Caki2 (cell line): ENCODE measurements at regions not wholly inside any gene's neighbourhood (a gene's known extent, or its start where the extent isn't known, plus 50 kb on each side); places are given as distances from the start of the nearest gene placed in this dataset.

Source experiments
- DNase-seq: peaks from one replicate; pipeline ENCODE4 v3.0.0-alpha.2; 2015; ENCODE audit warnings: low read depth
- in situ Hi-C: cut with HindIII; loops from 2 replicates; pipeline ENCODE4 v1.10.0; 2016; ENCODE audit warnings: low sequenced_read_pairs, low pct_unique_long_range_greater_than_20kb, mixed read lengths

- in situ Hi-C loops = no loop called here
Measured at GRCh38 chr5:3317051-3317795, 278.4 kb upstream of the IRX1 start.

GRCh38 chr5:3313569-3313968 is 282.1 kb upstream of the IRX1 start:
- no peak for DNase-seq
- in situ Hi-C loops = no loop called here

More at GRCh38 chr5:3317051-3317795, 278.4 kb upstream of the IRX1 start:
- DNase-seq = no peak

GRCh38 chr5:3312299-3312698 is 283.3 kb upstream of the IRX1 start:
- in situ Hi-C loops = no loop called here
- no peak for DNase-seq

- no peak for DNase-seq
- in situ Hi-C loops = no loop called here
Measured at GRCh38 chr5:3311433-3311832, 284.2 kb upstream of the IRX1 start.

DNA sequence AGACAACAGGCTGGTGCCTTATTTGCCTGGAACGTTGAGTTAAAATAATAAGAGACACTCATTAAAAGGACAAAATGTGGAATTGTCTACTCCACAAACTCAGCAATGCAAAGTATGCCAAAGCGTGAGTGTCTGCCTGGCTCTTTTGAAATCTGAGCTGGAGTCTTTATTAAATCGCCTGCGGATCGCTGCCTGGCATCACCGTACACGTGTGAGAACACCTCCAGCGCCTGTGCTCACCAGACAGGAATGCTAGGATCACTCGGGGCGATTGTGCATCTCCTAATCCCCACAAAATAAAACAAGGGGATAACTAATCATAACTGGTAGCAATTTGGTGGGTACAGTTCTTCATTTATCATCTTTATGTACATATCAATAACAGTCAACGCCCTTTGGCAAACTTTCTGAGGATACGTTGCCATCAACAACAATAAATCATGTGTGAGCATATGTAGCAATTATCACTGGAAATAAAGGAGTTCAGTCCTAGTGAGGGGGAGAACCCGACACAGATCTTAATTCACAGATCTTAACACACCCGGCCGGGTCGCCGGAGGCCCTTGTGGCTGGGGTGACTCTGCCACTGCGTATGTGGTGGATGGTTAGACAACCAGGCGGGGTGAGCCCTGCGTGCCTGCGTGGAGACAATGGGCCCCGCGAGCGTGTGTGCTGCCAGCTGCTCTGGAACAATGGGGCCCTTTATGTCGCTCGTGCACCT is 284.9 kb upstream of the IRX1 start:
- peak; percentile 91 for DNase-seq
- in situ Hi-C loops = no loop called here

GRCh38 chr5:3309538-3309937 is 286.1 kb upstream of the IRX1 start:
- DNase-seq = no peak
- in situ Hi-C loops = no loop called here

- in situ Hi-C loops = no loop called here
- DNase-seq = no peak
Measured at GRCh38 chr5:3307982-3308621, 287.5 kb upstream of the IRX1 start.

DNA sequence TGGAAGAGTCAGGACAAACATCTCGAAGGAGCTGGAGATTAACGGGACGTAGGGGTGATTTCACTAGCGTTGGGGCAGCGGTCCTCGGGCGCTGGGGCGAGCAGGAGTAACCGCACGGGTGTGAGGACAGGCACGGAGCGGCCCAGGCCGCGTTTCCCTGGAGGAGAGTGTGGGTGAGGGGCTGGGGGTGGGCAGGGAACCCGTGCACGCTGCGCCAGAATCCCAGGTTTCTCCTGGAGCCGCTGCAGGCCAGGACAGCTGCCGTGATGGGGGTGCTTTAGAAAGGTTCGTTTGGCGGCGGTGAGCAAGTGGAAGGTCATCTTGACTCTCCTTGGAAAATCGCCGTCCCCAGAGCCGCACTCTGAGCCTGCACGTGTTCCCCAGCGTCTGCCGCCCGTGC is 290.2 kb upstream of the IRX1 start:
- no peak for DNase-seq
- in situ Hi-C loops = no loop called here

GRCh38 chr5:3304346-3304745 is 291.3 kb upstream of the IRX1 start:
- in situ Hi-C loops = no loop called here
- no peak for DNase-seq

DNA sequence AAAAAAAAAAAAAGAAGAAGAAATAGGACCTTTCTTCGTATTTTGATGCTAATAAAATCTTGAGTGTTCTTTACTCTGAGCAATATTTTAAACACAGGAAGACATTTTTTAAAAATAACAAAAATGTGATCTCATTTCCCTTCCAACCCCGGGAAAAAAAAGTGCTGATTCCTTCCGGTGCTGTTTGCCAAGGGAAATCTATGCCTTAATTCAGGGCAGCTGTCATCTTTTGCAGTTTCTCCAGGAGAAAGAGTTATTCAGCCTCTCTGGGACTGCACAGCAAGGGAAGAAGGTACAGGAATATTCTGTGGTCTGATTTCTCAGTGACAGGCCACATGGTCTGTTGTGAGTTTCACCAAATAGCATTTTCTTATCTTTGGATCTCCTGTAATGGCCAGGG is 291.9 kb upstream of the IRX1 start:
- in situ Hi-C loops = no loop called here
- DNase-seq = no peak

DNA sequence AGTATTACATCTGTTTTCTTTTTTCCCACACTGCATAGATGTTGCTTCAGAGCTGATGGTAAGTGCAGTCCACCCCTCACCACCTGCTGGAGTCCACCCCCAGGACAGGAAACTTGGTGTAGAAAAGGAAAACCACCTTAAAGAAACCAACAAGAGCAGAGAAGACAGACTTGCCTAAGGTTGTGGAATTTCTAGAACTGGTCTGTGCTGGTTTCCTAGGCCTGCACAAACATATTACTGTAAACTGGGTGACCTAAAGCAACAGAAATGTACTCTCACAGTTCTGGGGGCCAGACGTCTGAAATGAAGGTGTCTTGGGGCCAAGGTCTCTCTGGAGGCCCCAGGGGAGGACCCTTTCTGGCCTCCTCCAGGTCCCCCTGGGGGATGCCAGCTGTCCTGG is 293.4 kb upstream of the IRX1 start:
- DNase-seq = no peak
- in situ Hi-C loops = no loop called here

- no peak for DNase-seq
- in situ Hi-C loops = no loop called here
Measured at GRCh38 chr5:3301306-3301705, 294.3 kb upstream of the IRX1 start.

- in situ Hi-C loops = no loop called here
- no peak for DNase-seq
Measured at GRCh38 chr5:3300726-3301125, 294.9 kb upstream of the IRX1 start.

DNA sequence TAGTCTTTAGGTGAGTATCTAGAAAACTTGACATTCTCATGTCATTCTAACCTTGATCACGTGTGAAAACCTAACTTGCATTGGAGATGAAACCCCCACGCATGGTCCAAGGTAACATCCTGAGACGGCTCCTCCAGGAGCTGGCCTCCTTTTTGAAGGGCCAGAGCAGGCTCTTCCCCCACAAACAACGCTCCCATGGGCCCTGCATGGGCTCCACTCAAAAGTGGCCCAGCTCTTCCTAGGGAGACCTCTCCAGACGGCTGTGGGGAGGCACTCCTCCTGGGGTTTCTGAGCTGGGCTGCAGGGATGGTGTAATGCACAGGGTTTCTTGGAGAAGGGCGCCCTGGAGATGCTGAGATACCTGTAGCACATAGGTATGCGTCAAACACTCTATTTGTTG is 296.2 kb upstream of the IRX1 start:
- DNase-seq = no peak
- in situ Hi-C loops = no loop called here

- no peak for DNase-seq
- in situ Hi-C loops = no loop called here
Measured at GRCh38 chr5:3297853-3298252, 297.8 kb upstream of the IRX1 start.

DNA sequence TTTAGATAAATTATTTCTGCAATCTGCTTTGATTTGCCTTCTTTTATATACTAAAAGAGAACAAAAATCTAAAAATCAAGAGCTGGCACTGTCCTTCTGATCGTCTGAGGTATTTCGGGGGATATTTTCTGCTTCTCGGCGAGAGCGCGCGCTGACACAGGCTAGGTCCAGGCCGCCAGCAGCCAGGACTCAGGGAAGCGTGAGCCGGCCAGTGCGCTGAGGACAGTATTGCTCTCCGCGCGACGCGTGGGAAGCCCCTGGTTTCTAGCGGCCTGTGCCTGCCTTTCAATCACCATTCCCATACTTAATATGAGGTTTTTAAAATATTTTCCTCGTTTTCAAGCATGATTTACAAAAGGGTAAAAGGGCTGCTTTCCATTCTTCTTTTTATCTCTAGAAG is 307.3 kb upstream of the IRX1 start:
- DNase-seq = no peak
- in situ Hi-C loops = no loop called here

GRCh38 chr5:3287516-3287915 is 308.1 kb upstream of the IRX1 start:
- no peak for DNase-seq
- in situ Hi-C loops = no loop called here

DNA sequence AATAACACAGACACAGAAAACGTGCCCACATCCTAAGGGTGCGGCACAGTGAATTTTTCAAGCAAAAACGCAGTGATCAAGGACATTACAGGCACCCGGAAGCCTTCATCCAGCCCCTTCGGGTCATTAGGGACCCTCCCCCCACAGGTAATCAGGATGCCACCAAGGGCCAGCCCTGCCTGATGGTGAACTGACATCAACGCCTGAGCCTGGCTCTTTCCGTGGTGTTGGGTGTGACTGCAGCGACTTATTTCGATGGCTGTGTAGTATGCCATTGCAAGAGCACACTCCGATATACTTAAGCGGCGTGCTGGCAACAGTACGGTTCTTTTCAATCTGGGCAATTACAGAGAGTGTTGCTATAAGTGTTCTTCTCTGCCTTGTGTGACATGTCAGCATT is 310.0 kb upstream of the IRX1 start:
- no peak for DNase-seq
- in situ Hi-C loops = no loop called here

DNA sequence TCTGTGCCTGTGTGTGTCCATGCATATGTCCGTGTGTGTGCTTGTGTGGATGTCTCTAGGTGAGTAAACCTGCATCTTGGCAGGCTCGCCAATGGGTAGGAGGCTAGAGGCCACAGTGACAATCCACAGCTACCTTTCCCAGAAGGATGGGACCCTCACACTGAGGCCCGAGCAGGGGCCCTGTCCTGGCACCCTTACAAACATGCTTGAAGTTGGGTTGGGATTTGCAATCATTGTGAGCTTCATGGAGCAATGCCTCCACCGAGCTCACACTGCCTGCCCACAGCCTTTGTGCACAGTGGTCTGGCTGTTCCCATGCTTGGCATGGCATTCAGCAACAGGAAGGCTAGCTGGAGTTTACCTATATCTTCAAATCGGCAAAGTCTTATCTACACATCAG is 311.1 kb upstream of the IRX1 start:
- in situ Hi-C loops = no loop called here
- no peak for DNase-seq

DNA sequence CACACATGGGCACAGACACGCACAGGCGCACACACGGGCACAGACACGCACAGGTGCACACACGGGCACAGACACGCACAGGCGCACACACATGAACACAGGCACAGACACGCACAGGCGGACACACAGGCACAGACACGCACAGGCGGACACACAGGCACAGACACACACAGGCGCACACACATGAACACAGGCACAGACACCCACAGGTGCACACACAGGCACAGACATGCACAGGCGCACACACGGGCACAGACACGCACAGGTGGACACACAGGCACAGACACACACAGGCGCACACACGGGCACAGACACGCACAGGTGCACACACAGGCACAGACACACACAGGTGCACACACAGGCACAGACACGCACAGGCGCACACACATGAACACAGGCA is 312.8 kb upstream of the IRX1 start:
- in situ Hi-C loops = no loop called here
- no peak for DNase-seq
